Tibial nerve (tissue), 4 donors: ENCODE measurements at regions not wholly inside any gene's neighbourhood (a gene's known extent, or its start where the extent isn't known, plus 50 kb on each side); places are given as distances from the start of the nearest gene placed in this dataset.

Experiments used
- EP300 ChIP-seq, 2 donors: sonication (generic); formaldehyde crosslinking; IDR thresholded peaks; one replicate each; pipeline ENCODE4 v1.6.1; 2017; ENCODE audit warnings: antibody characterized with exemption in 2 of 2, mild to moderate bottlenecking in 1 of 2
- POLR2A ChIP-seq, 2 donors: fragments of 450-650 bp; IDR thresholded peaks; one replicate each; pipeline ENCODE4 v1.6.1; 2017; ENCODE audit warnings: antibody characterized with exemption in 2 of 2, mild to moderate bottlenecking in 2 of 2, moderate library complexity in 2 of 2
- TF ChIP-seq, protein P1 (sequence below), 5 experiments: fragments of 200-600 bp in 3 of 5; fragments of 450-650 bp in 2 of 5; sonication (generic) in 3 of 5; IDR thresholded peaks; one replicate each; pipeline ENCODE4 v1.5.1; 2016 to 2019; ENCODE audit warnings: antibody characterized with exemption in 5 of 5, mild to moderate bottlenecking in 3 of 5, moderate library complexity in 2 of 5

DNA sequence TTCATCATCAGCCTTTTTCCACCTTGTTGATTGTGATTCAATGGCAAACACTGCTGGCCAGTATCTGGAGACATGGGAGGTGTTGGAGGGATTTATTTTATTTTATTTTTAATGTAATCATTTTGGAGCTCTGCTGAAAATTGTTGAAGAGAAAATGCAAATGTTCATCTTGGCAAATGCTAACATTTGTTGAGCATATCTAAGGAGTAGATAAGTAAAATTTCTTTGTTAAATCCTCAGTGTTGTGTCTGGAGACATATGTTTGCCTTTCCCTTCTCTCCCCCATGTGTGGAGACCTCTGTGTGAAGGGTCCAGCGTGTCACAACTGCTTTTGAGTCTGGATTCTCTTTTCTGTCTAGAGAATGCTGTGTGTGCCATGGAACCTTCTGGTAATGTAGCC is 300.3 kb downstream of the FZD1 start:
- TF ChIP-seq, protein P1, sequence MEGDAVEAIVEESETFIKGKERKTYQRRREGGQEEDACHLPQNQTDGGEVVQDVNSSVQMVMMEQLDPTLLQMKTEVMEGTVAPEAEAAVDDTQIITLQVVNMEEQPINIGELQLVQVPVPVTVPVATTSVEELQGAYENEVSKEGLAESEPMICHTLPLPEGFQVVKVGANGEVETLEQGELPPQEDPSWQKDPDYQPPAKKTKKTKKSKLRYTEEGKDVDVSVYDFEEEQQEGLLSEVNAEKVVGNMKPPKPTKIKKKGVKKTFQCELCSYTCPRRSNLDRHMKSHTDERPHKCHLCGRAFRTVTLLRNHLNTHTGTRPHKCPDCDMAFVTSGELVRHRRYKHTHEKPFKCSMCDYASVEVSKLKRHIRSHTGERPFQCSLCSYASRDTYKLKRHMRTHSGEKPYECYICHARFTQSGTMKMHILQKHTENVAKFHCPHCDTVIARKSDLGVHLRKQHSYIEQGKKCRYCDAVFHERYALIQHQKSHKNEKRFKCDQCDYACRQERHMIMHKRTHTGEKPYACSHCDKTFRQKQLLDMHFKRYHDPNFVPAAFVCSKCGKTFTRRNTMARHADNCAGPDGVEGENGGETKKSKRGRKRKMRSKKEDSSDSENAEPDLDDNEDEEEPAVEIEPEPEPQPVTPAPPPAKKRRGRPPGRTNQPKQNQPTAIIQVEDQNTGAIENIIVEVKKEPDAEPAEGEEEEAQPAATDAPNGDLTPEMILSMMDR (IDR thresholded peaks at IDR 0.05), result no peak
- TF ChIP-seq EP300 (IDR thresholded peaks at IDR 0.05) (no peak), POLR2A (IDR thresholded peaks at IDR 0.05) (no peak)
